IgD-negative memory B cell (primary cell): ENCODE measurements at regions not wholly inside any gene's neighbourhood (a gene's known extent, or its start where the extent isn't known, plus 50 kb on each side); places are given as distances from the start of the nearest gene placed in this dataset.
A peak's percentile ranks its signal among the peaks of the same experiment; 100 is the strongest.

Experiments
- H3K27ac Mint-ChIP-seq, 3 donors: one replicate each; pipeline ENCODE4 v1.8.0; 2020 to 2022; ENCODE audit warnings: mild to moderate bottlenecking in 3 of 3, mixed read lengths in 3 of 3, moderate library complexity in 1 of 3
- H3K27me3 Mint-ChIP-seq: one replicate; pipeline ENCODE4 v1.8.0; 2021; ENCODE audit warnings: mixed read lengths
- H3K36me3 Mint-ChIP-seq: one replicate; pipeline ENCODE4 v1.8.0; 2020; ENCODE audit warnings: mild to moderate bottlenecking, mixed read lengths
- H3K4me1 Mint-ChIP-seq, 3 donors: one replicate each; pipeline ENCODE4 v1.8.0; 2020 to 2022; ENCODE audit warnings: mixed read lengths in 3 of 3, mild to moderate bottlenecking in 1 of 3
- H3K4me3 Mint-ChIP-seq, 4 donors: one replicate each; pipeline ENCODE4 v1.8.0; 2020 to 2022; ENCODE audit warnings: mild to moderate bottlenecking in 4 of 4, mixed read lengths in 4 of 4, moderate library complexity in 3 of 4
- H3K9me3 Mint-ChIP-seq, 3 donors: one replicate each; pipeline ENCODE4 v1.8.0; 2020 to 2021; ENCODE audit warnings: mixed read lengths in 3 of 3, mild to moderate bottlenecking in 1 of 3

DNA sequence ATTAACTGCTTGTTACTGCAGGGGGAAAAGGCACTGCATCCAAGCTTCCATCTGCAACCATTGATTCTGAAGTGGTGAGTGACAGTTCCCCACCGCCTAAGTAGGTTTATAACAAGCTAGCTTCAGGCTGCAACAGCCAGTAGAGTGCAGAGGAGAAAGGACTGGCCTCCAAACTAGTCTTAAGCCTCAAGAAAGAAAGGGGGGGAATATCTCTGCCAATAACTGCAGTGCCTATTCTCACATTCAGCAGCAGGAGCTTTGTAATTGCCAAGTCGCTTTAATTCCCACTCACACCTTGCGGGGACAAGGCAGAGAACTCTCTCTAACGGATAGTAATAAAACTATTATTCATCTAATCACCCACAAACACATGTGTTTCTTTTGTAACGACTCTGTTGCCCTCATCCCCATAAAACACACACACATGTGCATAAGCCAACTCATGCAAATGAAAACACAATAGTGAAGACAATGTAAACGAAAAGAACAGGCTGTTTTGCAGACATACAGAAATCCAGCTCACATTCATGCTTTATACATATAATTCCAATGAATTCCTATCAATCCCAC, 1963.3 kb upstream of the PIK3C3 start:
- no peaks in the 10 kb centered on the region for H3K27me3 Mint-ChIP-seq
- peaks cover 2 to 4% (median 3%) of the 10 kb centered on the region in 3 donors for H3K9me3 Mint-ChIP-seq
- H3K4me1 Mint-ChIP-seq, result no peaks in the 10 kb centered on the region
- H3K36me3 Mint-ChIP-seq, result no peaks in the 10 kb centered on the region
- no peak overlapping the region for H3K4me3 Mint-ChIP-seq
- H3K27ac Mint-ChIP-seq, result no peak overlapping the region

GRCh38 chr18:39990540-39990939, 1964.5 kb upstream of the PIK3C3 start:
- Mint-ChIP-seq H3K4me1 (no peaks in the 10 kb centered on the region), H3K4me3 (no peak overlapping the region), H3K9me3 (peaks cover 1 to 4% (median 2%) of the 10 kb centered on the region in 3 donors), H3K27ac (no peak overlapping the region), H3K27me3 (no peaks in the 10 kb centered on the region), H3K36me3 (no peaks in the 10 kb centered on the region)

DNA sequence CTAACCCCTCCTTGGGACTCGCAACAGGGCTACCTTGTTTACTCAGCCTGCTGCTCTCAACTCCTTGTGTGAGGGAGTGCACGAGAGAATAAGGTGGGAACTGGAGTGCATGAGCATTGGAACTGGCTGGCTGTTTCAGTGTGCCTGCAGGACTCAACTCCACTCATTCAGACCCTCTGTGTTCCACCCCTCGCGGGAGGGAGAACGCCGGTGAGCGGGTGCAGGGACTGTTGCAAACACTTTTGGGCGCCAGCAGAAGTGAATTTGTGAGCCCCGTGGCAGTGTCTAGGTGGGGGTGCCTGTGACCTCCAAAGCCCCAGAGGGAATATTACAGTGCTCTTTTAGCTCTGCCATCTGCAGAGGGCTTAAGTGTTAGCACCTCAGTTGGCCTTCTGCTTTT, 1978.3 kb upstream of the PIK3C3 start:
- Mint-ChIP-seq H3K27ac (no peak overlapping the region), H3K4me3 (no peak overlapping the region), H3K36me3 (no peaks in the 10 kb centered on the region), H3K27me3 (no peaks in the 10 kb centered on the region), H3K4me1 (no peaks in the 10 kb centered on the region), H3K9me3 (peaks cover 0 to 2% (median 0%) of the 10 kb centered on the region in 3 donors)

- Mint-ChIP-seq H3K9me3 (peaks cover 0 to 2% (median 0%) of the 10 kb centered on the region in 3 donors), H3K36me3 (no peaks in the 10 kb centered on the region), H3K27ac (no peak overlapping the region), H3K4me1 (no peaks in the 10 kb centered on the region), H3K4me3 (no peak overlapping the region), H3K27me3 (no peaks in the 10 kb centered on the region)
These were observed 1982.5 kb upstream of the PIK3C3 start for GRCh38 chr18:39972521-39972920.

- no peak overlapping the region for H3K27ac Mint-ChIP-seq
- H3K4me1 Mint-ChIP-seq, result no peaks in the 10 kb centered on the region
- peaks cover 0 to 1% (median 0%) of the 10 kb centered on the region in 3 donors for H3K9me3 Mint-ChIP-seq
- H3K27me3 Mint-ChIP-seq, result no peaks in the 10 kb centered on the region
- H3K36me3 Mint-ChIP-seq, result no peaks in the 10 kb centered on the region
- no peak overlapping the region for H3K4me3 Mint-ChIP-seq
These were observed 1985.1 kb upstream of the PIK3C3 start for GRCh38 chr18:39969803-39970494.

DNA sequence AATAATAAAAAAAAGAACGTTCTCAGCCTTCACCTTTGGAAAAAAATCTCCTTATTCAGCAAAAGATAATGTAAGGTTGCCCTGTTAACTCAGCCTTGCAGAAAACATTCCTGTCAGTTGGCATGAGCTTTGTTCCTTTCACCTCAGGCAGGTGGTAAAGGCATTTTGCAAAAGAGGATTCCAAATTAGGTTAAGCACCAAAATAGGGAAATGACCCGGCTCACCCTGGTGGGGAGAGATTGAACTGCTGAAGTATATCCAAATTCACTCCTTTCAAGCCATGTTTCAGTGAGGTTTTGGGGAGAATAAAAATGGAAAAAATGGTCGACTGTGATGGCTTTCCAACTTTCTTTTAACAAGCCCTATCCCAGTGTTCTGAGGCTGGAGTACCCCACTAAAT, 1988.8 kb upstream of the PIK3C3 start:
- Mint-ChIP-seq H3K27ac (no peak overlapping the region), H3K27me3 (no peaks in the 10 kb centered on the region), H3K9me3 (peaks cover 0 to 7% (median 3%) of the 10 kb centered on the region in 3 donors), H3K4me1 (no peaks in the 10 kb centered on the region), H3K36me3 (no peaks in the 10 kb centered on the region), H3K4me3 (no peak overlapping the region)

DNA sequence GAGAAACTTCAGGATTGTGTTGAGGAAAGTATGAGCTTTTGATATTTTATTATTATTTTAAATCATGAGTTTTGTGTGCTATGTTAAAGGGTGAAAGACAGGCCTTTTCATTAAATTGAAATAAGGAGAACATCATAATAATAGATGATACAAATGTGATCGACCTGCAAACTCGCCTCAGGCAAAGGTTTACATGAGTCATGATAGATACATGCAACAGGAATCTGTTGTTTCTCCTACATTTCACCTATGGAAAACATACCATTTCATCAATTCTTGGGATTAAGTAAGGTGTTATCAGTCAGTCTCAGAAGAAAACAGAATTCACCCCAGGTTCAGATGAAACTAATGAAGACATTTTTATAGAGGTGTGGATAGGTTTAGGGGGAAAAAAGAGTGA, 1992.5 kb upstream of the PIK3C3 start:
- no peak overlapping the region for H3K27ac Mint-ChIP-seq
- H3K9me3 Mint-ChIP-seq, result peaks cover 1 to 7% (median 3%) of the 10 kb centered on the region in 3 donors
- no peak overlapping the region for H3K4me3 Mint-ChIP-seq
- no peaks in the 10 kb centered on the region for H3K36me3 Mint-ChIP-seq
- no peaks in the 10 kb centered on the region for H3K4me1 Mint-ChIP-seq
- no peaks in the 10 kb centered on the region for H3K27me3 Mint-ChIP-seq

DNA sequence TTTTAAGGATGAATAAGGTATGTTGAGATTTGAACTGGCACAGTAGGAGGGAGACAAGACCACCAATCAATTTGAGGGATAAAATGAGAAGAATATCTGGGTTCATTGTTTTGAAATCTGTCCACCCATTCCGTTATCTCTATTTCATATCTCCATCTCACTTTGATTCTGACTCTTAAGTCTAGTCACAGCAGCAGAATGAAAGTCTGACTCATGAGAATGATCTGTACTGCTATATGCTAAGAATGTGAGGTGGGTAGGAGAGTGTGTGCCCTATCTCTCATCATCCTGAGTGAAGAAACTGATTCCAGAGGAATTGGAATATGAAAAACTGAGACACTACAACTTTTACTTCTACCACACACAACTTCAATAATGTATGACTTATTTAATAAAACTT, 1994.5 kb upstream of the PIK3C3 start:
- H3K4me3 Mint-ChIP-seq, result no peak overlapping the region
- no peaks in the 10 kb centered on the region for H3K4me1 Mint-ChIP-seq
- H3K27me3 Mint-ChIP-seq, result no peaks in the 10 kb centered on the region
- H3K9me3 Mint-ChIP-seq, result peaks cover 1 to 15% (median 3%) of the 10 kb centered on the region in 3 donors
- no peak overlapping the region for H3K27ac Mint-ChIP-seq
- no peaks in the 10 kb centered on the region for H3K36me3 Mint-ChIP-seq

- Mint-ChIP-seq H3K36me3 (no peaks in the 10 kb centered on the region), H3K9me3 (peaks cover 1 to 15% (median 2%) of the 10 kb centered on the region in 3 donors), H3K4me3 (no peak overlapping the region), H3K27ac (no peak overlapping the region), H3K27me3 (no peaks in the 10 kb centered on the region), H3K4me1 (no peaks in the 10 kb centered on the region)
These were observed 1995.2 kb upstream of the PIK3C3 start for GRCh38 chr18:39959839-39960238.

DNA sequence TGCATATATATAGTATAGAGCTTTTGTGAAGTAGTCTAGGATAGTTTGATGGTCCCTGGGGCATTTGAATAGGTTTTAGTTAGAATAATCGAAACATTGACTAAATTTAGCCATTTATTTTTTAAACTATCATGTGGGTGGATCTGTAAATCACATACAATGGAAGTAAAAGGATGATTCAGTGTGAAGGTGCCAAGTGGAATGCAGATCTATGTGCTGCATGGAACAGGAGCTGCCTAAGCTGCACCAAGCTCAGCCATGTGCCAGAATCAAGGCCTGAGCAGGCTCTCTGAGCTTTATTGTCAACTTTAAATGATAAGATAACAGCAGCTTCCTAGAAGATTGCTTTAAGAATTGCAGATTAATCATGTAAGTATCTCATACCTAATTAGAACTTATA, 1996.2 kb upstream of the PIK3C3 start:
- Mint-ChIP-seq H3K27ac (no peak overlapping the region), H3K4me3 (no peak overlapping the region), H3K36me3 (no peaks in the 10 kb centered on the region), H3K4me1 (no peaks in the 10 kb centered on the region), H3K27me3 (no peaks in the 10 kb centered on the region), H3K9me3 (peaks cover 1 to 15% (median 1%) of the 10 kb centered on the region in 3 donors)

GRCh38 chr18:39952816-39953215, 2002.2 kb upstream of the PIK3C3 start:
- Mint-ChIP-seq H3K36me3 (no peaks in the 10 kb centered on the region), H3K27ac (no peak overlapping the region), H3K4me3 (no peak overlapping the region), H3K9me3 (peaks cover 0 to 16% (median 1%) of the 10 kb centered on the region in 3 donors), H3K4me1 (no peaks in the 10 kb centered on the region), H3K27me3 (no peaks in the 10 kb centered on the region)

DNA sequence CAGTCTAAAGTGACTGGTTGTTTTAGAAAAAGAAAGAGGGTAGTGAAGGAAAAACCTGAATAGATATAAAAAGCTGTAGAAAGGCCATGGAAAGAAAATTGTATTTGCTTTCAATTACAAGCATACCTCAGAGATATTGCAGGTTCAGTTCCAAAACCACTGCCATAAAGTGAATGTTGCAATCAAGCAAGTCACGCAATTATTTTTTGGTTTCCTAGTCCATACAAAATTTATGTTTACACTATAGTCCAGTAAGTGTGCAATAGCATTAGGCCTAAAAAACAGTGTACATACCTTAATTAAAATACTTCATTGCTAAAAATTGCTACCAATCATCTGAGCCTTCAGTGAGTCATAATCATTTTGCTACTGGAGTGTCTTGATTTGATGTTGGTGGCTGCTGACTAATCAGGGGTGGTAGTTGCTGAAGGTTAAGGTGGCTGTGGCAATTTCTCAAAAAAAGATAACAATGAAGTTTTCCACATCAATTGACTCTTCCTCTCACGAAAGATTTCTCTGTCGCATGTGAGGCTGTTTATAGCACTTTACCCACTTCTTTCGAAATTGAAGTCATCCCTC, 2003.8 kb upstream of the PIK3C3 start:
- Mint-ChIP-seq H3K4me3 (no peak overlapping the region), H3K27me3 (no peaks in the 10 kb centered on the region), H3K4me1 (no peaks in the 10 kb centered on the region), H3K36me3 (no peaks in the 10 kb centered on the region), H3K27ac (no peak overlapping the region), H3K9me3 (peaks cover 0 to 8% (median under 1%) of the 10 kb centered on the region in 3 donors)

DNA sequence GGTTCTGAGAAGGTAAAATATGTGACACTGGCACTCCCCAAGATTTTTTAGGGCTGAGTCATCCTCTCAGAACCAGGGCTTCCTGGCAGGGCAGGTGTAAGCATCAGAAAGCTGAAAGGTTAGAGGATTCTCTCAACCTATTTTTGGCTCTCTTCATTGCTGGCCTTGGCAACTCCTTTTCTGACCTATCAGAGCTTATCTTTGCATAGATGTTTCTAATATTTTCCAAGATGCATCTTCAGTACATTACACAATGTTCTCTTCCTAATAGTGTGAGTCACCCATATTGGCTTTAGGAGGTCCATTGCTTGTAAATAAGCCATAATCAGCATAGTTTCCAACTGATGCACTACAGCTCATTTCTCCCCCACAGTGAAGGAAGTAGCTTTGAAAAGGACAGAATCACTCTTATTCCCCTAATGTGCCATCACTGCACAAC, 2008.4 kb upstream of the PIK3C3 start:
- Mint-ChIP-seq H3K36me3 (no peaks in the 10 kb centered on the region), H3K4me3 (no peak overlapping the region), H3K27ac (peak overlapping the region in 1 of 3 donors; percentile 33), H3K4me1 (no peaks in the 10 kb centered on the region), H3K9me3 (peaks cover 0 to 7% (median 3%) of the 10 kb centered on the region in 3 donors), H3K27me3 (no peaks in the 10 kb centered on the region)

GRCh38 chr18:39945076-39945475, 2010.0 kb upstream of the PIK3C3 start:
- Mint-ChIP-seq H3K27ac (peak overlapping the region in 1 of 3 donors; percentile 26), H3K27me3 (no peaks in the 10 kb centered on the region), H3K9me3 (peaks cover 0 to 6% (median 3%) of the 10 kb centered on the region in 3 donors), H3K4me1 (no peaks in the 10 kb centered on the region), H3K36me3 (no peaks in the 10 kb centered on the region), H3K4me3 (no peak overlapping the region)

DNA sequence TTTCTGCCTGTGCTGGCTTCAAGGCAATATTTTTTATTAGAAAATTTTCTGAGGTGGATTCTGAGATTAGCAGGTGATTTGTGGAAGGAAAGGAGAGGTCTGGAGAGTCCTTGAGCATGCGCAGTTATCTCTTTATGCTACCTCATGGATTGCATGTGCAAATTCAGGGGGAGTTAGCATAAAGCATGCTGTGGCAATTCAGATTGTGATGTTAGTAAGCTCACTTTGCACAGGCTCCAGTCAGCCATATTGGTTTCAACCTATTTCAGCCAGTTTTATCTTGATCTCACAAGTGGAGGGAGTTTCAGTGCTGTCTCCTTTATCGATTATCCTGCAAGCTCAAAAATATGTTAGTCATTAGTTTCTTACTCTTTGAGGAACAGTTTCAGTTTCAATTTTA, 2012.3 kb upstream of the PIK3C3 start:
- peaks cover 0 to 12% (median 3%) of the 10 kb centered on the region in 3 donors for H3K9me3 Mint-ChIP-seq
- H3K27ac Mint-ChIP-seq, result no peak overlapping the region
- H3K36me3 Mint-ChIP-seq, result no peaks in the 10 kb centered on the region
- H3K4me1 Mint-ChIP-seq, result no peaks in the 10 kb centered on the region
- H3K4me3 Mint-ChIP-seq, result no peak overlapping the region
- H3K27me3 Mint-ChIP-seq, result no peaks in the 10 kb centered on the region
